ENCODE measurements at regions not wholly inside any gene's neighbourhood (a gene's known extent, or its start where the extent isn't known, plus 50 kb on each side); places are given as distances from the start of the nearest gene placed in this dataset.

DNA sequence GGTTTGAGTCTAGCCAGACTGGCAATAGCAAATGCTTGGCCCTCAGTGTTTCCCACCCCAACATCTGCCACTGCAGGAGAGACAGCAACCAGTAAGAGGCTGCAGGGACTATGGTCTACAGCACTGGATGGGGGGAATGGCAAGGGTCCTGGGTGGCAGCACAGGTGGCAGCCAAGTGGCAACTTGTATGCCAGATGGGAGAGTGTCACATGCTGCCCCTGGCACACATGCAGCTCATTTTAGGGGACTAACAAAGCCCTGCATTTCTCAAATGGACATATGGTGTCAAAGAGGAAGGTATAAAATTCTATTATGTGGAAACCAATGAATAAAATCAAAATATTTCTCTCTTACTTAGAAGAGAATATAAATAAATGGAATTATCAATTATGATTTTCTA lies 298.7 kb upstream of the MARCKS start:
- TF ChIP-seq, protein P1, sequence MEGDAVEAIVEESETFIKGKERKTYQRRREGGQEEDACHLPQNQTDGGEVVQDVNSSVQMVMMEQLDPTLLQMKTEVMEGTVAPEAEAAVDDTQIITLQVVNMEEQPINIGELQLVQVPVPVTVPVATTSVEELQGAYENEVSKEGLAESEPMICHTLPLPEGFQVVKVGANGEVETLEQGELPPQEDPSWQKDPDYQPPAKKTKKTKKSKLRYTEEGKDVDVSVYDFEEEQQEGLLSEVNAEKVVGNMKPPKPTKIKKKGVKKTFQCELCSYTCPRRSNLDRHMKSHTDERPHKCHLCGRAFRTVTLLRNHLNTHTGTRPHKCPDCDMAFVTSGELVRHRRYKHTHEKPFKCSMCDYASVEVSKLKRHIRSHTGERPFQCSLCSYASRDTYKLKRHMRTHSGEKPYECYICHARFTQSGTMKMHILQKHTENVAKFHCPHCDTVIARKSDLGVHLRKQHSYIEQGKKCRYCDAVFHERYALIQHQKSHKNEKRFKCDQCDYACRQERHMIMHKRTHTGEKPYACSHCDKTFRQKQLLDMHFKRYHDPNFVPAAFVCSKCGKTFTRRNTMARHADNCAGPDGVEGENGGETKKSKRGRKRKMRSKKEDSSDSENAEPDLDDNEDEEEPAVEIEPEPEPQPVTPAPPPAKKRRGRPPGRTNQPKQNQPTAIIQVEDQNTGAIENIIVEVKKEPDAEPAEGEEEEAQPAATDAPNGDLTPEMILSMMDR (conservative IDR thresholded peaks at IDR 0.05): no peak
- TF ChIP-seq ZFX (IDR thresholded peaks at IDR 0.05): no peak

All from C4-2B (cell line).